HepG2 (cell line): ENCODE measurements at regions not wholly inside any gene's neighbourhood (a gene's known extent, or its start where the extent isn't known, plus 50 kb on each side); places are given as distances from the start of the nearest gene placed in this dataset.

Experiments
- ATAC-seq: fragments of 200-7000 bp; cut with Tn5 transposase; 3 replicates; pipeline ENCODE4 v1.9.1; 2020; ENCODE audit warnings: mild to moderate bottlenecking, moderate library complexity
- BruUV-seq: library from RNA; stranded (reverse); fragments of 400-500 nt; replicated peaks from 2 replicates; lab custom pipeline; 2021; lab: Mats Ljungman, UMichigan
- CTCF ChIA-PET: fragments of 300-600 bp; formaldehyde crosslinking; extraction: SDS; loops from one replicate; lab custom pipeline; 2021; ENCODE audit warnings: low total read pairs, inconsistent platforms, low intra/inter-chr PET ratio; lab: Yijun Ruan, JAX
- POLR2A ChIA-PET: fragments of 350-600 bp; sonication (Branson Sonifier 250); formaldehyde crosslinking; loops from one replicate; lab custom pipeline; 2020; ENCODE audit warnings: antibody characterized with exemption, inconsistent platforms; lab: Yijun Ruan, JAX
- DNase-seq: peaks from one replicate; pipeline ENCODE4 v3.0.0-alpha.2; 2015; ENCODE audit warnings: low spot score
- FAIRE-seq: peaks from 3 replicates; lab custom pipeline; 2011; peaks lifted over from hg19 to GRCh38; lab: Jason Lieb, UNC
- H2AFZ ChIP-seq: one replicate; pipeline ENCODE4 v1.6.1; 2011; ENCODE audit warnings: low read length, inconsistent platforms
- H3K27ac ChIP-seq: fragments of 300-600 bp; 3 replicates; pipeline ENCODE4 v1.8.0; 2011; ENCODE audit warnings: mixed run types, mild to moderate bottlenecking, mixed read lengths, low read length, inconsistent platforms; ENCODE audit not compliant: insufficient read depth; ENCODE audit errors: extremely low read length
- H3K27me3 ChIP-seq, 2 experiments: fragments of 200-600 bp in 1 of 2; 2 replicates in 1 of 2; 3 replicates in 1 of 2; pipeline versions ENCODE4 v1.6.0 to v1.8.0; 2011; ENCODE audit warnings: low read length in 2 of 2, mild to moderate bottlenecking in 2 of 2, moderate library complexity in 2 of 2, inconsistent platforms in 1 of 2; ENCODE audit not compliant: insufficient read depth in 2 of 2, control insufficient read depth in 1 of 2
- H3K36me3 ChIP-seq, 2 experiments: fragments of 200-600 bp in 1 of 2; replicated peaks in 1 of 2; 2 replicates in 1 of 2; 3 replicates in 1 of 2; pipeline versions ENCODE4 v1.5.1 to v1.8.0; 2011; ENCODE audit warnings: low read length in 2 of 2, inconsistent platforms in 1 of 2; ENCODE audit not compliant: insufficient read depth in 2 of 2, control insufficient read depth in 1 of 2
- H3K4me1 ChIP-seq: 2 replicates; pipeline ENCODE4 v1.5.1; 2012; ENCODE audit warnings: low read length, inconsistent platforms; ENCODE audit not compliant: insufficient read depth
- H3K4me2 ChIP-seq: 2 replicates; pipeline ENCODE4 v1.6.0; 2011; ENCODE audit warnings: low read depth, low read length, inconsistent platforms
- H3K4me3 ChIP-seq, 3 experiments: fragments of 200-600 bp in 1 of 3; sonication (generic), shearing (Covaris generic) in 1 of 3; replicated peaks in 1 of 3; 2 replicates each; pipeline ENCODE4 v1.5.1; 2011 to 2016; ENCODE audit warnings: low read length in 3 of 3, inconsistent platforms in 2 of 3, low read depth in 2 of 3, mild to moderate bottlenecking in 2 of 3, control low read depth in 1 of 3, mixed read lengths in 1 of 3; ENCODE audit not compliant: insufficient read depth in 1 of 3
- H3K79me2 ChIP-seq: one replicate; pipeline ENCODE4 v1.6.1; 2011; ENCODE audit warnings: low read length, inconsistent platforms; ENCODE audit not compliant: insufficient read depth
- H3K9ac ChIP-seq: 2 replicates; pipeline ENCODE4 v1.6.0; 2011; ENCODE audit warnings: mild to moderate bottlenecking, low read depth, low read length, inconsistent platforms; ENCODE audit not compliant: insufficient read depth
- H3K9me3 ChIP-seq: 2 replicates; pipeline ENCODE4 v1.5.1; 2012; ENCODE audit warnings: mild to moderate bottlenecking, low read length
- H4K20me1 ChIP-seq: 2 replicates; pipeline ENCODE4 v1.6.0; 2011; ENCODE audit warnings: inconsistent platforms, mild to moderate bottlenecking, low read length, moderate library complexity; ENCODE audit not compliant: insufficient read depth
- BATF2 ChIP-seq: sonication (generic); formaldehyde crosslinking; IDR thresholded peaks from 2 replicates; pipeline ENCODE4 v1.8.0; 2022; ENCODE audit warnings: mild to moderate bottlenecking, missing genetic modification reagents, moderate library complexity
- GZF1 ChIP-seq: sonication (generic); formaldehyde crosslinking; IDR thresholded peaks from 2 replicates; pipeline ENCODE4 v1.5.1; 2020; ENCODE audit warnings: mild to moderate bottlenecking, missing genetic modification reagents
- HDAC6 ChIP-seq: fragments of 200-600 bp; sonication (generic); IDR thresholded peaks from 2 replicates; pipeline ENCODE4 v1.7.0; 2017; ENCODE audit warnings: mild to moderate bottlenecking, antibody characterized with exemption, low read length, low read depth
- PRDM15 ChIP-seq: sonication (generic); formaldehyde crosslinking; IDR thresholded peaks from 2 replicates; pipeline ENCODE4 v1.4.0; 2020; ENCODE audit warnings: missing genetic modification reagents
- RXRA ChIP-seq: sonication (generic); formaldehyde crosslinking; IDR thresholded peaks from 2 replicates; pipeline ENCODE4 v1.5.1; 2020; ENCODE audit warnings: missing genetic modification reagents
- RXRB ChIP-seq: IDR thresholded peaks from 2 replicates; pipeline ENCODE4 v1.6.1; 2016; ENCODE audit warnings: borderline replicate concordance, missing genetic modification reagents, missing compliant biosample characterization
- SRSF1 ChIP-seq: fragments of 200-400 bp; formaldehyde crosslinking; optimal IDR thresholded peaks from 2 replicates; pipeline ENCODE3; 2017; ENCODE audit warnings: mild to moderate bottlenecking, low read depth, low read length, moderate library complexity
- ZNF337 ChIP-seq: sonication (generic); formaldehyde crosslinking; IDR thresholded peaks from 2 replicates; pipeline ENCODE4 v1.5.1; 2020; ENCODE audit warnings: missing genetic modification reagents, low read depth, mild to moderate bottlenecking, borderline replicate concordance
- ZNF639 ChIP-seq: conservative IDR thresholded peaks from 2 replicates; pipeline ENCODE4 v1.6.1; 2018; ENCODE audit warnings: missing genetic modification reagents
- ZNF768 ChIP-seq: sonication (generic); formaldehyde crosslinking; IDR thresholded peaks from 2 replicates; pipeline ENCODE4 v1.4.0; 2020; ENCODE audit warnings: missing genetic modification reagents
- WGBS: methylation state at CpG from one replicate; pipeline ENCODE4 v1.1.6; 2017; ENCODE audit warnings: low lambda C conversion rate; 5-methylcytosine and 5-hydroxymethylcytosine counted together
- in situ Hi-C: cut with HindIII; loops from 2 replicates; pipeline ENCODE4 v1.10.0; 2017; ENCODE audit warnings: low pct_unique_long_range_greater_than_20kb; ENCODE audit not compliant: extremely low pct_ligation_motif_present
- intact Hi-C: fragments of 100-400 bp; cut with micrococcal nuclease; formaldehyde crosslinking; loops from one replicate; pipeline ENCODE4 v1.10.0; 2022; ENCODE audit not compliant: unreplicated experiment
- TF ChIP-seq, protein P1 (sequence below): sonication (generic); formaldehyde crosslinking; IDR thresholded peaks from 2 replicates; pipeline ENCODE4 v1.8.0; 2022; ENCODE audit warnings: mild to moderate bottlenecking, missing genetic modification reagents

- TF ChIP-seq, protein P1, sequence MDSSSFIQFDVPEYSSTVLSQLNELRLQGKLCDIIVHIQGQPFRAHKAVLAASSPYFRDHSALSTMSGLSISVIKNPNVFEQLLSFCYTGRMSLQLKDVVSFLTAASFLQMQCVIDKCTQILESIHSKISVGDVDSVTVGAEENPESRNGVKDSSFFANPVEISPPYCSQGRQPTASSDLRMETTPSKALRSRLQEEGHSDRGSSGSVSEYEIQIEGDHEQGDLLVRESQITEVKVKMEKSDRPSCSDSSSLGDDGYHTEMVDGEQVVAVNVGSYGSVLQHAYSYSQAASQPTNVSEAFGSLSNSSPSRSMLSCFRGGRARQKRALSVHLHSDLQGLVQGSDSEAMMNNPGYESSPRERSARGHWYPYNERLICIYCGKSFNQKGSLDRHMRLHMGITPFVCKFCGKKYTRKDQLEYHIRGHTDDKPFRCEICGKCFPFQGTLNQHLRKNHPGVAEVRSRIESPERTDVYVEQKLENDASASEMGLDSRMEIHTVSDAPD (CRISPR knock-in tag) = 0 out of 2 replicates have a peak, but pooled peaks have one; percentile 16
- TF ChIP-seq, all 625 proteins: peak for 6
These were observed 98.4 kb downstream of the ZFP36L2 start (continued) for GRCh38 chr2:43127941-43128558.

- 57% methylated on average over 24 of the region's 24 CpGs for WGBS
- H3K27me3 ChIP-seq = no peaks in the 10 kb centered on the region
- no peak overlapping the region for H3K9ac ChIP-seq
- H3K36me3 ChIP-seq = no peaks in the 10 kb centered on the region
- H2AFZ ChIP-seq = no peak overlapping the region
- peaks cover 58% of the 10 kb centered on the region for H3K4me1 ChIP-seq
- no peak overlapping the region for H3K4me3 ChIP-seq
- FAIRE-seq (peak; percentile 59), DNase-seq (peak; percentile 68), ATAC-seq (peak; percentile 64)
- intact Hi-C loops = loop anchor here (1.0 to 5.0 kb wide), 4 partner anchors 105 to 411 kb away; no protein-coding TSS in a partner anchor
- in situ Hi-C loops = loop anchor here (5.0 kb wide), 3 partner anchors 100 to 355 kb away; partner anchors contain the start of gene ZFP36L2
- ChIA-PET POLR2A (interaction anchor here (0.7 to 6.3 kb wide), 5 partner anchors 92 to 152 kb away, joined by 3 to 46 read pairs (median 4); partner anchors contain the start of gene ZFP36L2), CTCF (interaction anchor here (0.7 to 1.9 kb wide), 9 partner anchors 100 to 414 kb away, joined by 3 to 10 read pairs (median 6); no protein-coding TSS in a partner anchor)
- H4K20me1 ChIP-seq = no peaks in the 10 kb centered on the region
- BruUV-seq = no TSS peak
- no peaks in the 10 kb centered on the region for H3K79me2 ChIP-seq
- no peaks in the 10 kb centered on the region for H3K9me3 ChIP-seq
- H3K27ac ChIP-seq = no peak overlapping the region
- H3K4me2 ChIP-seq = no peak overlapping the region
- TF ChIP-seq GZF1 (CRISPR knock-in tag) = 0 out of 2 replicates have a peak, but pooled peaks have one; percentile 49
- no peak for TF ChIP-seq HDAC6
- TF ChIP-seq ZNF639 (CRISPR knock-in tag) = no peak
- TF ChIP-seq ZNF337 (CRISPR knock-in tag) = no peak
- no peak for TF ChIP-seq PRDM15 (CRISPR knock-in tag)
- no peak; the same call in 1 of the 2 replicates for TF ChIP-seq RXRA (CRISPR knock-in tag)
- TF ChIP-seq ZNF768 (CRISPR knock-in tag) = peak; percentile 26; the same call in 1 of the 2 replicates
- TF ChIP-seq SRSF1 = no peak
- no peak for TF ChIP-seq BATF2 (CRISPR knock-in tag)
- TF ChIP-seq RXRB = no peak
These were observed 99.0 kb downstream of the ZFP36L2 start for GRCh38 chr2:43127208-43127940.
